ENCODE measurements at regions not wholly inside any gene's neighbourhood (a gene's known extent, or its start where the extent isn't known, plus 50 kb on each side); places are given as distances from the start of the nearest gene placed in this dataset.

DNA sequence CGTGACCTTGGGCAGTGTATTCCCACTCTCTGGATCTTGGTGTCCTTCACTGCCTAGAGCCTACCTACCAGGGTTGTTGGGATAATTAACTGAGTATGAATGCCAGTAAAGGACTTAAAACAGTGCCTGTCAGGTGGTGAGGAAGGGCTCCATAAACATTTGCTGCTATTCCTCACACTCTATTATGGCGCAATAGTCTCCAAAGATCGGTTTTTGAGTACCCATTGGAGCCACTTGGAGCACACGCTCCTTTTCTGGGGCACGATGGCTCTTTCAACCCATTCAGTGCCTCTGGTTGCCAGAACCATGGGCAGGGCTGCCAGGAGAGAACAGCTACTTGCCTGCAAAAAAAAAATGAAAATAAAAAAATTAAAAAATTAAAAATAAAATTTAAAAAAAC is 296.6 kb upstream of the PPARGC1A start:
- TF ChIP-seq CTCF (IDR thresholded peaks at IDR 0.05) (no peak), POLR2AphosphoS5 (IDR thresholded peaks at IDR 0.05) (no peak), POLR2A (IDR thresholded peaks at IDR 0.05) (no peak), EP300 (IDR thresholded peaks at IDR 0.05) (no peak)

Data from suprapubic skin (tissue), 4 donors.